Amniotic epithelial cell (primary cell): ENCODE measurements at regions not wholly inside any gene's neighbourhood (a gene's known extent, or its start where the extent isn't known, plus 50 kb on each side); places are given as distances from the start of the nearest gene placed in this dataset.

ENCODE experiments used
- DNase-seq: peaks from one replicate; pipeline ENCODE4 v3.0.0-alpha.2; 2010; ENCODE audit warnings: low read depth

DNA sequence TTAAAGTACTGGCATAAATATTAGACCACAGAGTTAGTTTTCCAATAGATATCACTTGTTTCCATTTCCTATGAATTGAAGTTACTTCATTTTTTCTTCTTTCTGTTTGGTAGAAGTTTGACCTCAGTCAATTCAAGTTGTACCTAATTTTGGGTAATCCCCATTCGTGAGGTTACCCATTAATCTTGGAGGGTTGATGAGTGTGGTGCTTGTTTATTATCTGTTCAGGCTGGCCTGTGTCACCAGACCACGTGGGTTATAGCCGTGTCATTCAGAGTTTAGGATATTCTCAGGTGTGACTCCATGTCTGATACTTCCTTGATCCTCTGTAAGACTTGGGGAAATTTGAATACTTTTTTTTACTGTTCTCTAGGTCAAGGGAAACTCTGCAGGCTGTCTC is 133.9 kb upstream of the TPK1 start:
- no peak for DNase-seq

DNA sequence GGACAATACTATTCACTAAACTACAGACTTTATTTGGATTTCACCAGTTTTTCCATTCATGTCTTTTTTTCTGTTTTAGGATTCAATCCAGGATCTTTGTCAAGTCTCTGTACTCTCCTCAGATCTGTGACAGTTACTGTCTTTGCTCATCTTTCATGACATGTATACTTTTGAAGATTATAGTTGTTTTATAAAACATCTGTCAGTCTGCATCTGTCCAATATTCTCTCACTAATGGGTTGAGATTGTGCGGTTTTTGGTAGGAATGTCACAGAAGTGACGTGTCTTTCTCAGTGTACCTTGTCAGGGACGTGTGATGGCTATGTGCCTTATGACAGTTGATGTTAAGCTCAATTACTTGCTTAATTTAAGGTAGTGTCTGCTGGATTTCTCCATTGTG is 124.9 kb upstream of the TPK1 start:
- DNase-seq = no peak

DNA sequence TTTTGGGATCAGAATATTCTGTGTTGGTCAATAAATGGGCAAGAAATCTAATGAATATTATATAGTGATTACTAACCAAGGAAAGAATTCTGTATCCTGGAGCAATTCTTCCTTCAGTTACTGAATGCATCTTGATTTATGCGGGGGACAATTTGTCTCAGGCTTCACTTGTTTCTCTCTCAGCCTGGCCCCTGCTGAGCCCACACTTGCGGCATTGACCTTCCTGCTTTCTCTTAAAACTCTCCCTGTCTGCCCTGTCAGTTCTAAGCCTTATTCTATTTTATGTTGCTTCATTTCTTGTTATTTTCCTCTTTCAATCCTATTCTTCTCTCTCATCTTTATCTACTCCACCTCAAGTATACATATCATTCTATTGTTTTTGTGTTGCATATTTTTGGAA is 122.1 kb upstream of the TPK1 start:
- no peak for DNase-seq

DNA sequence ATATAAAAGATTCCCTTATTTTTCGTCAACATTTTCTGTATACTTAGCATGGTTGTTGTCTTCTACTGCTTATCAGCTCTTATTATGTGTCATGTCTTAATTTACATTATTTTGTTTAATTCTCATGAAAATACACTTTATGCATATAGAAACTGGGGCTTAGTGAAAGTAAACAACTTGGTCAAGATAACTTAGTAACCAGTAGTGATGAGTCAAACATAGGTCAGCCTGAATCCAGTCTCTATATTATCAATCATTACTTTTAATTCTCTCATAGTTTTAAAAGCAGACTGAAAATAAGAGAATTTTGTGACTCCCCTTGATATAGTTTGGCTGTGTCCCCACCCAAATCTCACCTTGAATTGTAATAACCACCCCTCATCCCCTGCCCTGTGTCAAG is 119.6 kb upstream of the TPK1 start:
- no peak for DNase-seq

DNA sequence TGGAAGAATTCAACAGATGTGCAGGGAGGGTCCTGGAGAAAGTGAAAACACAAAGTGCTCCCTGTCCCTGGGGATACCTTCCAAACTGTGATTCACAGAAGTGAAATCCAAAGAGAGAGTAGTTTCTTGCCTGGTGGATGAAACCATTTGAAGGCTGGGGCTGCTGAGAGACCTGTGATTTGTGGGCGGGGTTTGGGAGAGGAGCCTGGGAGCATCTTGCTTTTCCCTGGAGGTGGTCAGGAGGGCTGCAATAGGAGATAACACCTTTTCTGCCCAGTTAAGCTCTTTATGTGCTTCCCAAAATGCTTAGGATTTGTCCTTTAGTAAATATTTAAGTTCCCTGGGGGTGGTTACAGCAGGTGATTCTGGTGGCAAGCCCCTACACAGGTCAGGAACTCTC is 105.3 kb upstream of the TPK1 start:
- no peak for DNase-seq

DNA sequence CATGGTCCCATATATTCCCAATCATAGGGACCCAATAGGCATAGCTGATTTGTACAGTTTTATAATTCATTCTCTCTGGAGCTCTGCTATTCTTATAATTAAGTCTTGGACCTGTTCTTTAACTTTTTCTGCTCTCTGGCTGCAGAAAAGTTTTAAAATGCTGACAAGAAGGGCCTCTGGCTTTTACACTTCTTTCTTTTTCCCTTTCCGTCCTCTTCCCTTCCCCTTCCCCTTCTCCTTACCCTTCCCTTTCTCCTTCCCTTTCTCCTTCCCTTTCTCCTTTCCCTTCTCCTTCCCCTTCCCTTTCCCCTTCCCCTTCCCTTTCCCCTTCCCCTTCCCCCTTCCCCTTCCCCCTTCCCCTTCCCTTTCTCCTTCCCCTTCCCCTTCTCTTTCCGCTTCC is 101.3 kb upstream of the TPK1 start:
- no peak for DNase-seq

DNA sequence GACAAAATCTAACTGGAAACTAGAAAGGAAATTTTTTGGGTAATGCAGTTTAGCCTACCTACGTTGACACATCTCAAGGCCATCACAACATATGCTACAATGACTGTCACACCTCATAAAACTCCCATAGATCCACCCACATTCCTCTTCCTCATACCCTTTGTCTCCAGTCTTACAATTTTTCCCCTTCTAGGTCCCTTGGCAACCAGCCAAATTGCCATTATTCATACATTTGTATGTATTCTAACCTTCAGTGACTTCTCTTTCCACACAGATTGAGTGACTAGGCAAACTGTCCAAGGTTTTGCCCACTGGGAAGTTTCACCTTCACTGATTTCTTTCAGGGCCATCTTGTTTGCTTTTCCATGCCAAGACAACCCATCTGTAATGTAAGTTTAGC is 100.5 kb upstream of the TPK1 start:
- DNase-seq = no peak

DNA sequence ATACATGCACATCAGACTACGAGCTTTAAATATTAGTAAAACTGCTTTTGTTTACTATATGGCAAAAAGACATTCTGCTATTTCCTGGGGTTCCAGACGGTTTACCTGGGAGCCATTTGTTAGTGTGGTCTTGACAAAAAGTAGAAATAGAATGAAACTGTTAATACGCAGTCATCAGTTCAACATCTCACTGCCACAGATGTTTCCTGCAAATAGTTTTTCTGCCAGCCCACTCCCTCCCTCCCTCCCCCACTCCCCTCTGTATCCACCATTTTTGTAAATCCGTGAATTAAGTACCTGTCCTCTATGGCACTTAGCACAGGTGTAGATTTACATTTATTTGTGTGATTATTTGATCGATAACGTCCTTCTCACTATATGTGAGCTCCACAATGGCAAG is 74.6 kb upstream of the TPK1 start:
- DNase-seq = no peak

DNA sequence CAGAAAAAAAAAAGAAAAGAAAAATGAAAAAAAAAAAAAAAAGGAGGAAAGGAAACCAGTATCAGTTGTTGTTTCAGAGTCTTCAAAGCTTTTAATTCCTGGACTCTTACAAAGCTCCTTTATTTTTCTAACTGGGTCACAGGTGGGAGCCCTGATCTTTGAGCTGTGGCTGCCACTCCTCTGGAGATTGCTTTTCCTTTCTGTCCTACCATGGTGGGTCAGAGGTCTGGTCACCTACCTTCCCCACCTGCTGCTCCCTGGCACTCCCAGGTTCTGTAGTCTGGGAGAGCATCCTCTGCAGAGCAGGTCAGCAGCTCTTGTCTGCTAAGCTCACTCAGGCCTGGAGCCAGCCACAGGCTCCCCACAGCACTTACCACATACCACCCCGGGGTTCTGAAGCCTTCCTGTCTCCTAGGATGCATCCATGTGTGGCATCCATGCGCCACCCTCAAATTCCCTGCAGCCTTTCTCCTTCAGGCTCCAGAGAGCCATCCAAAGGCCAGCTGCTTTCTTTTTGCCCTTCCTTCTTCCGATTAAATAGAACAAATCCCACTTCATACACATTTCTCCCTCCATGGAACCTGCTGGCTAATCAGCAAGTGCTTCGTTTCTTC is 73.2 kb upstream of the TPK1 start:
- DNase-seq = no peak

DNA sequence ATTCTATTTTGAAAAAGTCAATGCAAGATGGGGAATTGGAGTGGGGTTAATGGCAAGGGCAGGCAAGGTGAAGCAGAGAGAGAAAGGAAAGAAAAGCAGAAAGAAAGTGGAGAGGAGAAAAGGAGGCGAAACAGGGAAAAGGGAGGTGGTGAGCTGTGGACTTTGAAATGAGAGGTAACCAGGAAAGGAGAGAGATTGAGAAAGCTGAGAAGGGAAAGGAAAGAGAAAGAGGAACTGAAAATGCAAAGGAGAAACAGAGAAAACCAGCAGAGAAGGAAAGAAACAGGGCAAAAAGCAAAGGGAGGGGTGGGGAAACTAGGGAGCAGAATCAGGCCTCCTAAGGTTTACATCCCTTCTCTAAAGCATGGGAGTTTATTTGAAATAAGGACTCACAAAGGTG is 72.5 kb upstream of the TPK1 start:
- DNase-seq = no peak

DNA sequence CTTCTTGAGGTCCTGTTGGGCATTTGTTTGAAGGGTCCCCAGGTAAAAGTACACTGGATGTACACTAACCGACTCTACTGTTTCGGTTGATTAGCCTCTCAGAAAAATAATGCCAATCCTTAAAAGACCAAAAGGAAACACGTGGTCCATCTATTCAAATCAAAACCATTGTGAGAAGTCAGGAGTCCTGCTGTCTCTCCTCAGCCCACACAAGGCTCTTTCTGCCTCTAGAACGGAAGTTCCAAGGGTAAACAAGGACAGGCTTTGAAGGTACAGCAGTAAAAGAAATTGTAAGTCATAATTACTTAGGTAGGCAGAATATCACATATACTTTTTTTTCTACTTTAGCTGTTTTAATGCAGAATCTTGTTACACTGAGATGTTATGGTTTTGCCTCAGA is 71.7 kb upstream of the TPK1 start:
- DNase-seq = no peak

DNA sequence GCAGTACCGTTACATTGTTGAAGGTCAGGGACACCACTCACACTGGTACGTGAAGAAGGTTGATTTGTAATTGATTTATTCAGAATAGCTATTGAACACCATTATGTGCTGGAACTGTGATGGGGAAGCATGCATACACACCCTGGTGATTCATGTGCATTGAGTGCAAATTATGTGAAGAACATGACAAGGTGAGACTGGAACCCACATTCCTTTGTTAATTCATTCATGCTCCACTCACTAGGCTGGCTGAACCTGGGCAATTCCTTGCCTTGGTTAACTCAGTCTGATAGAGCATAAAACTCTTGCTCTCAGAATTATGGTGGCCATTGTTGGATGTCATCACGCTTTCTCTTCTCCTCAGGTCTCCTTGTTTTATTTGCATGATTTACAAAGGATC is 67.3 kb upstream of the TPK1 start:
- DNase-seq = no peak

DNA sequence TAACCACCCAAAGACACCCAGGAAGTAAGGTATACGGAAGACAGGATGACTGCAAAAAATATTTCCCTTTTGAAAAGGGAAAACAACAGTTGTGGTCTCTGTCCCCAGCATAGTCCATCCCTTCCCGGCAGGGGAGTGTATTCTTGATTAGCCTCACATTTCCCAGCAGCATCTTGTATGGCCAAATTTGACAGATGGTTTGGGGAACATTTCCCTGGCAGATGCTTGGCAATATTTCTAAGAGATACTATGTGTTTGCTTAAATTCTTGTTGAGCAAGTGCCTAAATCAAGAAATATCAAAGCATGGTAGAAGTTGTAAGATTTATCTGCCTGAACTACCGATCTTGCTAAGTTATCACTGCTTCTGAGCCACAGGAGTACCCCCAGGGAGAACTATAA is 56.9 kb upstream of the TPK1 start:
- no peak for DNase-seq
